GM18519 (cell line): ENCODE measurements at regions not wholly inside any gene's neighbourhood (a gene's known extent, or its start where the extent isn't known, plus 50 kb on each side); places are given as distances from the start of the nearest gene placed in this dataset.
"Not testable (repeated sequence)": the region's sequence is repeated elsewhere in the genome, so short reads cannot be mapped to it uniquely, and the experiment has no call there.

Experiments used
- ATAC-seq: cut with Tn5 transposase; IDR thresholded peaks from one replicate; pipeline ENCODE4 v1.9.1; 2021; ENCODE audit warnings: mild to moderate bottlenecking, moderate library complexity; ENCODE audit not compliant: unreplicated experiment, low FRiP score

- ATAC-seq: no peak
Observed at GRCh38 chr5:125465703-125466102, 719.3 kb upstream of the ZNF608 start.

- ATAC-seq: no peak
Observed at GRCh38 chr5:125467222-125467621, 720.8 kb upstream of the ZNF608 start.

GRCh38 chr5:125470280-125470902 is 724.0 kb upstream of the ZNF608 start:
- no peak for ATAC-seq

GRCh38 chr5:125476901-125477585 is 730.6 kb upstream of the ZNF608 start:
- no peak for ATAC-seq

DNA sequence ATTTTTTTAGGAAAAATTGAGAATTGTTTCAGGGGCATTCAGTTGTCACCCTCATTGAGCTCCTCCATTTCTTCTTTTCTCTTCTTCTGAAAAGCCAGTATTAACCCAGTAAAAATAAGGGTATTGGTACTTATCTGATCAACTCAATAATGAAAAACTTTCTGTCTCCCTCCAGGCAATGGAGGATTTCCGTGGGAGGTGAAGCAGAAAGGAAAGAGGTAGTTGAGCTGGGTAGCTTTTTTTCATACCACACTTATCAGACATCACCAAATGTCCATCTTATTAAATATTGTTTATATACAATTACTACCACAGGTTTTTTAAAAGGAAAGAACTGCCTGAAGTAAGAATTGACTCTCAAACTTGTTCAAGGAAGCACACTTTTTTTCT is 731.1 kb upstream of the ZNF608 start:
- ATAC-seq: no peak

DNA sequence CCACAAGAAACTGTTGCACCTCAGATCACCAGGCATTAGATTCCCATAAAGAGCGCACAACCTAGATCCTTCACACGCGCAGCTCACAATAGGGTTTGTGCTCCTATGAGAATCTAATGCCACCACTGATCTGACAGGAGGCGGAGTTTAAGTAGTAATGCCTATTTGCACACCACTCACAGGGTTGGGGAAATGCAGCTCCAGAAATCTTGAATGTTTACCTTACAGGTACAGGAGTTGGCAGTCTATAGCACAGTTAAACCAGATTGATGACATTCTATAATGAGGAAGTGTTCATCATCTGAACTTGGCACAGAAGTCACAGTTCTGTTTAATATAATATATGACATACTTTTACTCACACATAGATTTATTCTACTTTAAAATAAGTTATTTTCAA is 732.2 kb upstream of the ZNF608 start:
- ATAC-seq: no peak

GRCh38 chr5:125480911-125481310 is 734.5 kb upstream of the ZNF608 start:
- ATAC-seq: no peak

DNA sequence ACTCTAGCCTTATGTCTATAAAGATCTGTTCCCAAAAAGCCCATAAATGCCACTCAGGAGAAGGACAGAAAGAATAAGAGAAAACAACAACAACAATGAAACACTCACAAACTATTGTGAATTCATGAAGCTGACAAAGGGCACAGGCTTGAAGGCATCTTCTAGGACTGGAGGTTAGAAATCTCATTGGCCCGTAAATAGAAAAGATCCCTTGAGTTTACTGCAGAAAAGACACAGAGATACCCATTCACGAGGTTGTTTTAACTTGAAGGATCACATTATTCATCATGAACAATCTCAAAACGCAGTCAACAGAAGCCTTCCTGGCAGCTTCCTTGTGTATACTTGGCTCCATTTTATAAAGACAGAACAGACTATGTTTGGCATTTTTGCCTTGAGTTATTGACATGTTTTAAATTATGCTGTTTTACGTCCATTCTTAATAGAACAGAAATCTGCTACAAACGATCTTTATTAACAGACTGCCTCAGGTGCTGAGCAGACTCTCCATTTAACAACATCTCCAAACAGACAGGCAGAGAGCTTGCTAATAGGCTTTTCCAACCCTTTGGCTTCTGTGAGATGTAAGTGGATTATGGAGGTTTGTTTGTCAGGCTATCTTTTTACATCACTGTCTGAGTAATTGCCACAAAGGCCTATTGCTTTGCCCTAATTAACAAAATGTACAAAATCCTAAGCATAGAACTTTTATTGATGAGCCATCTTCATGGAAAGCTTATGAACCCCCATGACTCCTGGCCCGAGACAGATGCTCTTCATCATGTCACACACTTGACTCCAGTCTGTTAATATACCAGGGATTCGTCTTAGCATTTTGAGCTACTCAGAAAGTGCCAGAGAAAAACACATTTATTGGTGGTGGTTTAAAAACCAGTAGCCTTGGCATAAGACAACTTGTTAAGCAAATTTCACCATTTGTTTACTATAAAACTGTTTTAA is 735.3 kb upstream of the ZNF608 start:
- ATAC-seq: no peak

DNA sequence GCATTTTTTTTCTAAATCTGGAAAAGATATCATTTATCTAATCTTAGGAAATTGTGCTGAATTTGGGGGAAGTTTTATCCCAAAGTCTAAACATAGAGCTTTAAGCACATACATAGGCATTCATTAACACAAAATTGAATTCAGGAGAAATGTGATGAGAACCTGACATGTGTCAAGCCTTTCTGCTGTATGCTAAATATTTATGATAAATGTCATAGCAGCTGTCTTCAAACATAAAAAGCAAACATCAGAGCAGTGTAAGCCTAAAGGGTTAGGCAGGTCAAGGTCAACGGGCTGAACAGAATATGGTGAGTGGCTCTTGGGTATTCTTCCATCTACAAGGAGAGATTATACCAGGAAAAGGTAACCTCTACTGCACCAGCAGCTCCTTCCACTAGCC is 737.2 kb upstream of the ZNF608 start:
- ATAC-seq: no peak

GRCh38 chr5:125484272-125484741 is 737.9 kb upstream of the ZNF608 start:
- ATAC-seq: no peak

DNA sequence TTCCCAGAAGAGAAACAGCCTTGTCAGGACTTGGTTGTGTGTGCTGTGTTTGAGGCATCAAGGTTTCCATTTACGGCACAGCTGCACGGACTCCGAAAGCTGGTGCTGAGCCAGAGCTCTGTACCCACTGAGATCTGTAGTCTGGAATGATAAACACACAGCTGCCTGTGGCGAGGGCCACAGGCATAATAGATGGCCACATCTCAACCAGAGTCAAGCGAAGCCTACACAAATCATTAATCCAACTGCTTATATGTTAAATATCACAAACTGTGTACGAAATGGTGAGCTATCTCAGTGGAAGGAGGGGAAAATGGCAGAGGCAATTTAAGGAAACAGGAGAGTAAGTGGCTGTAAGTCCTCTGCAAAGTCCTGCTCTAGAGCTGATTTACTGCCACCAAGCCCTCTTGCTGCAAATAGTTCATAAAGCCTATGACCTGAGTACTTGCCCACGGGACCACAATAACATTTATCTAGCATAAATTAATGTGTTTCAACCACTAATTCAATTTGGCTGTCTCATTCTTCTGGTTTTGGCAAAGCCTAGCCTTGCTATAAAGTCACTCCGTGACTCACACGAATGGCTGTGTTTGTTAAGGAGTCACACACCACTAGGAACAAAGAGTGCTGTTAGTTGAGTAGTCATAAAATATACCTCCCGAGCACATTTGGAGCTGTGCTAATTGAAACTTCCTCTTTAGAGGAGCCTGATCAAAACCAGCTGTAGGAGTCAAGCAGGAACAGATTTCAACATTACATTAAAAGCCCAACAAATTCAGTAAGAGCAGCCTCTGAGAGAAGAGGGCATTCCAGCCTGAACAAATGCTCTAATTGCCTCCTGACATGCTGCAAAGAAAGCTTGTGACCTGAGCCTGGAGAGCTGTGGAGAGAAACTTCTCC is 738.6 kb upstream of the ZNF608 start:
- ATAC-seq: no peak

- ATAC-seq: no peak
Observed at GRCh38 chr5:125485771-125486170, 739.3 kb upstream of the ZNF608 start.

DNA sequence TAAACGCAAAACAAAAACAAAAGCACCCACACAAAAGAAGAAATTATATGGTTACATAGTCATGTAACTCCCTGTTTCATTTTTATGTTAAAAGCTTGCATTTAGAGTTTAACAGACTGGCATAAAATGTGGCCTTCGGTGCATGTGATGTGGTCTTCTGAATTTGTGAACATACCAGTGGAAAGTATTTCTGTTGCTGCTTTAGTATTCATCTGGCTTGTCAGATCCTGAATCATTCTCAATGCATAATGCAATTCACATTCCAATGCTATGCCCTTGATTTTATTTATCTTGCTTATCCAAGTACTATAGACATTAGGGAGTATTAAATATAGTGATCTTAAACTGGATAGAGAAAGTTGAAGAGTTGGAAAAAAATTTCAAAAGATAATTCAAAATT is 740.2 kb upstream of the ZNF608 start:
- ATAC-seq: no peak

- ATAC-seq: no peak
Observed at GRCh38 chr5:125487231-125487630, 740.8 kb upstream of the ZNF608 start.

- ATAC-seq: not testable (repeated sequence)
Observed at GRCh38 chr5:125487652-125488051, 741.2 kb upstream of the ZNF608 start.

GRCh38 chr5:125489146-125489545 is 742.7 kb upstream of the ZNF608 start:
- ATAC-seq: no peak

DNA sequence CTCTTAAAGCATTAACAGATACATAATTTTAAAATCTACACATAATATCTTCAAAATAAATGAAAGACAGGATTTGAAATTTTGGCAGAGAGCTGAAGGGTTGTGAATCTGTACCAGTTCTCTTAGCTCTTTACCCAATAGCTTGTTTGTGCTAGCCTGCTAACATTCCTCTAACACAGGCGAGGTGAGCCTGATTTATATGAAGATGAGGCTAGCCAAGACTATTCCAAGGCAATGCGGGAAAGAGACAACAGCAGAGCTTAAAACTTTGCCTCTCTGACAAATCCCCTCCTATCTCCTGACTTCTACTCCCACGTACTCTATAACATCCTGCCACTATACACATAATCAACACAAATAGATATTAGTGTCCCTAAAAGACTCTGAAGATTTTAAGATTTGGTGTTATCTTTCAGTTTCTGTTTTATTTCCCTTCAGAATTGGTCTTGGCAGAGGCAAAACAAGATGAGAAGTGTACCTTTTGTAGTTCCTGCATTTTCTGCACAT is 745.6 kb upstream of the ZNF608 start:
- ATAC-seq: no peak

GRCh38 chr5:125492977-125493376 is 746.5 kb upstream of the ZNF608 start:
- no peak for ATAC-seq

DNA sequence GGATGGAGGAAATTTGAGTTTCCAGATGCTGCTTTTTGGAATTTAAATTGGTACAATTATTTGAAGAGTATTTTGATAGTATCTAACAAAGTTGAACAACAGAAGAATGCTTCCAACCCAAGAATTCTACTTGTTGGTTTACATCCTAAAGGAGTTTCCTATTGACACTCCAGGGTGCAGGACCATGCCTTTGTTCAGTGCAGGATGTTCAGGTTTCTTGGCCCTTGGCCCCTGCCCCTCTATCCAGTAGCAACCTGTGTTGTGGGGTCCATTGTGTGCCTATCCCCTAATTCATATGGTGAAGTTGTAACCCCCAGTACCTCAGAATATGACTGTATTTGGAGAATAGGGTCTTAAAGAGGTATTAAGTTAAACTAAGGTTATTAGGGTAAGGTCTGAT is 750.0 kb upstream of the ZNF608 start:
- no peak for ATAC-seq

- ATAC-seq: no peak
Observed at GRCh38 chr5:125497651-125498050, 751.2 kb upstream of the ZNF608 start.
